Spleen (tissue), 11 donors: ENCODE measurements at regions not wholly inside any gene's neighbourhood (a gene's known extent, or its start where the extent isn't known, plus 50 kb on each side); places are given as distances from the start of the nearest gene placed in this dataset.

ENCODE experiments used
- DNase-seq: peaks from one replicate; pipeline ENCODE4 v3.0.0-alpha.2; 2020
- H3K27ac ChIP-seq, 8 donors: fragments of 200-600 bp; sonication (generic) in 7 of 8; 1 replicate in 4 of 8; 2 replicates in 4 of 8; pipeline versions ENCODE4 v1.5.0 to v1.8.0; 2016 to 2021; ENCODE audit warnings: inconsistent platforms in 4 of 8, mild to moderate bottlenecking in 4 of 8, moderate library complexity in 1 of 8
- H3K27me3 ChIP-seq, 7 donors: fragments of 200-600 bp; sonication (generic) in 6 of 7; replicated peaks in 1 of 7; 1 replicate in 4 of 7; 2 replicates in 3 of 7; pipeline versions ENCODE4 v1.5.0 to v1.8.0; 2016 to 2021; ENCODE audit warnings: inconsistent platforms in 3 of 7, mild to moderate bottlenecking in 1 of 7
- H3K36me3 ChIP-seq, 6 donors: fragments of 200-600 bp; sonication (generic) in 5 of 6; 1 replicate in 4 of 6; 2 replicates in 2 of 6; pipeline versions ENCODE4 v1.5.0 to v1.8.0; 2016 to 2021; ENCODE audit warnings: inconsistent platforms in 2 of 6
- H3K4me1 ChIP-seq, 6 donors: fragments of 200-600 bp; sonication (generic) in 5 of 6; 1 replicate in 3 of 6; 2 replicates in 3 of 6; pipeline versions ENCODE4 v1.5.0 to v1.8.0; 2016 to 2021; ENCODE audit warnings: inconsistent platforms in 3 of 6
- H3K4me3 ChIP-seq, 8 donors: fragments of 200-600 bp; sonication (generic) in 7 of 8; 1 replicate in 4 of 8; 2 replicates in 4 of 8; pipeline versions ENCODE4 v1.5.0 to v1.8.0; 2016 to 2021; ENCODE audit warnings: inconsistent platforms in 4 of 8, mild to moderate bottlenecking in 4 of 8, moderate library complexity in 2 of 8
- H3K9me3 ChIP-seq, 8 donors: fragments of 200-600 bp; sonication (generic) in 7 of 8; 1 replicate in 4 of 8; 2 replicates in 4 of 8; pipeline versions ENCODE4 v1.5.0 to v1.8.0; 2016 to 2021; ENCODE audit warnings: inconsistent platforms in 4 of 8
- CTCF ChIP-seq, 11 experiments: fragments of 200-600 bp in 7 of 11; fragments of 450-650 bp in 4 of 11; sonication (generic) in 4 of 11; IDR thresholded peaks in 8 of 11; conservative IDR thresholded peaks in 3 of 11; 1 replicate in 7 of 11; 2 replicates in 4 of 11; pipeline versions ENCODE4 v1.4.0 to v1.8.0; 2016 to 2021; ENCODE audit warnings: antibody characterized with exemption in 11 of 11, inconsistent platforms in 4 of 11, mild to moderate bottlenecking in 1 of 11
- POLR2A ChIP-seq, 3 donors: fragments of 450-650 bp; IDR thresholded peaks; one replicate each; pipeline ENCODE4 v1.5.1; 2017; ENCODE audit warnings: antibody characterized with exemption in 3 of 3, mild to moderate bottlenecking in 1 of 3
- POLR2AphosphoS5 ChIP-seq, 3 donors: sonication (generic); formaldehyde crosslinking; IDR thresholded peaks; one replicate each; pipeline ENCODE4 v1.5.1; 2017; ENCODE audit warnings: antibody characterized with exemption in 3 of 3
- WGBS, 5 donors: extraction: QIAGEN DNeasy Blood & Tissue Kit in 3 of 5; methylation state at CpG; one replicate each; pipeline versions ENCODE4 v1.1.5 to v1.1.7; 2013 to 2018; 5-methylcytosine and 5-hydroxymethylcytosine counted together
- intact Hi-C: fragments of 100-400 bp; cut with DNase I; formaldehyde crosslinking; loops from one replicate; pipeline ENCODE4 v1.15.0; 2023; ENCODE audit warnings: low total_unique reads
- donor health status: healthy with polysubstance abuse.
- donor health status: DM: no; HTN: no; CAD: no; lungs with moderate emphysema.
- donor health status: DM: no; HTN: no; CAD: no.
- donor health status: Bipolar disorder and iron deficiency.
- donor health status: healthy.
- donor health status: DM: no; HTN: no; CAD: no.
- donor health status: DM: yes; HTN: yes; CAD: no.

GRCh38 chr4:79657379-79657778 is 249.4 kb upstream of the GK2 start:
- DNase-seq: no peak
- H3K27ac ChIP-seq: no peak overlapping the region
- intact Hi-C loops: no loop called here

GRCh38 chr4:79653871-79654270 is 245.8 kb upstream of the GK2 start:
- TF ChIP-seq CTCF (IDR thresholded peaks at IDR 0.05 in 8 of 11, conservative IDR thresholded peaks at IDR 0.05 in 3 of 11): no peak
- TF ChIP-seq POLR2A (IDR thresholded peaks at IDR 0.05): no peak
- TF ChIP-seq POLR2AphosphoS5 (IDR thresholded peaks at IDR 0.05): no peak
- intact Hi-C loops: no loop called here
- Histone ChIP-seq H3K9me3 (peaks cover 0 to 19% (median 11%) of the 10 kb centered on the region in 8 donors), H3K27me3 (no peaks in the 10 kb centered on the region), H3K4me1 (no peaks in the 10 kb centered on the region), H3K4me3 (no peak overlapping the region), H3K27ac (no peak overlapping the region), H3K36me3 (no peaks in the 10 kb centered on the region)
- DNase-seq: no peak
- 84 to 93% (median 86%) methylated on average over 5 of the region's 5 CpGs for WGBS, 5 donors

More at GRCh38 chr4:79657379-79657778, 249.4 kb upstream of the GK2 start:
- no peaks in the 10 kb centered on the region for H3K4me1 ChIP-seq
- no peak overlapping the region for H3K4me3 ChIP-seq
- peaks cover 0 to 31% (median 17%) of the 10 kb centered on the region in 8 donors for H3K9me3 ChIP-seq
- H3K36me3 ChIP-seq: no peaks in the 10 kb centered on the region
- no peaks in the 10 kb centered on the region for H3K27me3 ChIP-seq
- TF ChIP-seq POLR2A (IDR thresholded peaks at IDR 0.05): no peak
- TF ChIP-seq CTCF (IDR thresholded peaks at IDR 0.05 in 8 of 11, conservative IDR thresholded peaks at IDR 0.05 in 3 of 11): no peak
- TF ChIP-seq POLR2AphosphoS5 (IDR thresholded peaks at IDR 0.05): no peak

GRCh38 chr4:79652738-79653137 is 244.7 kb upstream of the GK2 start:
- H3K27ac ChIP-seq: no peak overlapping the region
- H3K27me3 ChIP-seq: no peaks in the 10 kb centered on the region
- H3K36me3 ChIP-seq: no peaks in the 10 kb centered on the region
- peaks cover 0 to 9% (median 5%) of the 10 kb centered on the region in 8 donors for H3K9me3 ChIP-seq
- intact Hi-C loops: no loop called here
- no peak overlapping the region for H3K4me3 ChIP-seq
- no peaks in the 10 kb centered on the region for H3K4me1 ChIP-seq
- DNase-seq: no peak
- TF ChIP-seq CTCF (IDR thresholded peaks at IDR 0.05 in 8 of 11, conservative IDR thresholded peaks at IDR 0.05 in 3 of 11): no peak
- no peak for TF ChIP-seq POLR2A (IDR thresholded peaks at IDR 0.05)
- no peak for TF ChIP-seq POLR2AphosphoS5 (IDR thresholded peaks at IDR 0.05)

GRCh38 chr4:79652232-79652631 is 244.2 kb upstream of the GK2 start:
- no peaks in the 10 kb centered on the region for H3K27me3 ChIP-seq
- intact Hi-C loops: no loop called here
- TF ChIP-seq POLR2AphosphoS5 (IDR thresholded peaks at IDR 0.05) (no peak), POLR2A (IDR thresholded peaks at IDR 0.05) (no peak), CTCF (IDR thresholded peaks at IDR 0.05 in 8 of 11, conservative IDR thresholded peaks at IDR 0.05 in 3 of 11) (no peak)
- DNase-seq: no peak
- no peak overlapping the region for H3K27ac ChIP-seq
- 68 to 90% (median 81%) methylated on average over 4 of the region's 4 CpGs for WGBS, 5 donors
- H3K9me3 ChIP-seq: peaks cover 0 to 4% (median under 1%) of the 10 kb centered on the region in 8 donors
- no peaks in the 10 kb centered on the region for H3K4me1 ChIP-seq
- H3K36me3 ChIP-seq: no peaks in the 10 kb centered on the region
- no peak overlapping the region for H3K4me3 ChIP-seq
